ENCODE measurements at regions not wholly inside any gene's neighbourhood (a gene's known extent, or its start where the extent isn't known, plus 50 kb on each side); places are given as distances from the start of the nearest gene placed in this dataset.

GRCh38 chr13:65036999-65037398 lies 2193.1 kb downstream of the PCDH9 start:
- no peak for DNase-seq (ENCODE audit: low read depth, low spot score)

- no peak for DNase-seq (ENCODE audit: low read depth, low spot score)
These were observed 2194.8 kb downstream of the PCDH9 start for GRCh38 chr13:65035302-65035701.

- DNase-seq (ENCODE audit: low read depth, low spot score) = no peak
These were observed 2195.9 kb downstream of the PCDH9 start for GRCh38 chr13:65034266-65034665.

- DNase-seq (ENCODE audit: low read depth, low spot score) = no peak
These were observed 2197.3 kb downstream of the PCDH9 start for GRCh38 chr13:65032825-65033224.

GRCh38 chr13:65028101-65028500 lies 2202.0 kb downstream of the PCDH9 start:
- DNase-seq (ENCODE audit: low read depth, low spot score) = no peak

GRCh38 chr13:65026505-65026904 lies 2203.6 kb downstream of the PCDH9 start:
- no peak for DNase-seq (ENCODE audit: low read depth, low spot score)

GRCh38 chr13:65011378-65011777 lies 2218.8 kb downstream of the PCDH9 start:
- DNase-seq (ENCODE audit: low read depth, low spot score) = no peak

- DNase-seq (ENCODE audit: low read depth, low spot score) = no peak
These were observed 2232.7 kb downstream of the PCDH9 start for GRCh38 chr13:64997438-64997837.

GRCh38 chr13:64993514-64994164 lies 2236.5 kb downstream of the PCDH9 start:
- no peak for DNase-seq (ENCODE audit: low read depth, low spot score)

- DNase-seq (ENCODE audit: low read depth, low spot score) = no peak
These were observed 2237.8 kb downstream of the PCDH9 start for GRCh38 chr13:64992314-64992713.

- no peak for DNase-seq (ENCODE audit: low read depth, low spot score)
These were observed 2245.1 kb downstream of the PCDH9 start for GRCh38 chr13:64985075-64985474.

GRCh38 chr13:64962404-64962803 lies 2267.7 kb downstream of the PCDH9 start:
- no peak for DNase-seq (ENCODE audit: low read depth, low spot score)

GRCh38 chr13:64959276-64959675 lies 2270.9 kb downstream of the PCDH9 start:
- no peak for DNase-seq (ENCODE audit: low read depth, low spot score)

- DNase-seq (ENCODE audit: low read depth, low spot score) = no peak
These were observed 2272.0 kb downstream of the PCDH9 start for GRCh38 chr13:64958106-64958505.

GRCh38 chr13:64938660-64939059 lies 2291.5 kb downstream of the PCDH9 start:
- DNase-seq (ENCODE audit: low read depth, low spot score) = no peak

- DNase-seq (ENCODE audit: low read depth, low spot score) = no peak
These were observed 2292.8 kb downstream of the PCDH9 start for GRCh38 chr13:64937302-64937701.

GRCh38 chr13:64936879-64937278 lies 2293.3 kb downstream of the PCDH9 start:
- DNase-seq (ENCODE audit: low read depth, low spot score) = no peak

- DNase-seq (ENCODE audit: low read depth, low spot score) = no peak
These were observed 2294.7 kb downstream of the PCDH9 start for GRCh38 chr13:64935441-64935840.

GRCh38 chr13:64934569-64935362 lies 2295.4 kb downstream of the PCDH9 start:
- DNase-seq (ENCODE audit: low read depth, low spot score) = no peak

GRCh38 chr13:64930636-64931035 lies 2299.5 kb downstream of the PCDH9 start:
- no peak for DNase-seq (ENCODE audit: low read depth, low spot score)

GRCh38 chr13:64928696-64929499 lies 2301.2 kb downstream of the PCDH9 start:
- DNase-seq (ENCODE audit: low read depth, low spot score) = no peak

GRCh38 chr13:64925727-64926126 lies 2304.4 kb downstream of the PCDH9 start:
- DNase-seq (ENCODE audit: low read depth, low spot score) = no peak

All from brain pericyte (primary cell).